Hypothalamus (tissue), 51 donors: ENCODE measurements at regions not wholly inside any gene's neighbourhood (a gene's known extent, or its start where the extent isn't known, plus 50 kb on each side); places are given as distances from the start of the nearest gene placed in this dataset.
A peak's percentile ranks its signal among the peaks of the same experiment; 100 is the strongest.
"Not testable (repeated sequence)": the region's sequence is repeated elsewhere in the genome, so short reads cannot be mapped to it uniquely, and the experiment has no call there.

Source experiments
- DNase-seq, 51 donors: peaks; one replicate each; lab custom pipeline; 2025; lab: John Stamatoyannopoulos, UW

- no peak for DNase-seq
These were observed 51.5 kb upstream of the IFNE start for GRCh38 chr9:21533597-21533996.

GRCh38 chr9:21535396-21535795, 53.3 kb upstream of the IFNE start:
- DNase-seq: no peak

GRCh38 chr9:21542787-21543186, 60.7 kb upstream of the IFNE start:
- DNase-seq: no peak

- no peak for DNase-seq
These were observed 61.1 kb upstream of the IFNE start for GRCh38 chr9:21543187-21543586.

GRCh38 chr9:21543816-21544215, 61.7 kb upstream of the IFNE start:
- DNase-seq: not testable (repeated sequence)

GRCh38 chr9:21546949-21547348, 64.8 kb upstream of the IFNE start:
- no peak for DNase-seq

- DNase-seq: no peak
These were observed 67.2 kb upstream of the IFNE start for GRCh38 chr9:21549251-21549765.

GRCh38 chr9:21549890-21550289, 67.8 kb upstream of the IFNE start:
- no peak for DNase-seq

- DNase-seq: no peak
These were observed 68.3 kb upstream of the IFNE start for GRCh38 chr9:21550392-21550791.

GRCh38 chr9:21551401-21551800, 69.3 kb upstream of the IFNE start:
- DNase-seq: no peak

GRCh38 chr9:21552244-21553170, 70.4 kb upstream of the IFNE start:
- no peak for DNase-seq

- no peak for DNase-seq
These were observed 71.3 kb upstream of the IFNE start for GRCh38 chr9:21553441-21553840.

GRCh38 chr9:21554813-21555212, 72.7 kb upstream of the IFNE start:
- no peak for DNase-seq

- DNase-seq: no peak
These were observed 73.8 kb upstream of the IFNE start for GRCh38 chr9:21555911-21556310.

- DNase-seq: no peak
These were observed 74.7 kb upstream of the IFNE start for GRCh38 chr9:21556581-21557427.

- no peak for DNase-seq
These were observed 75.3 kb upstream of the IFNE start for GRCh38 chr9:21557428-21557768.

GRCh38 chr9:21558079-21558478, 76.0 kb upstream of the IFNE start:
- no peak for DNase-seq

GRCh38 chr9:21558615-21559401, 76.7 kb upstream of the IFNE start:
- no peak for DNase-seq

GRCh38 chr9:21559402-21560280, 77.5 kb upstream of the IFNE start:
- DNase-seq: peak in 7 of 51 donors; percentile 1 to 17 (median 3)

GRCh38 chr9:21560281-21560745, 78.2 kb upstream of the IFNE start:
- DNase-seq: no peak
